Endothelial cell of umbilical vein (primary cell): ENCODE measurements at regions not wholly inside any gene's neighbourhood (a gene's known extent, or its start where the extent isn't known, plus 50 kb on each side); places are given as distances from the start of the nearest gene placed in this dataset.

Experiments used
- BruUV-seq: library from RNA; stranded (reverse); fragments of 400-500 nt; replicated peaks from 2 replicates; lab custom pipeline; 2021; lab: Mats Ljungman, UMichigan
- CTCF ChIA-PET: fragments of 300-600, 350-600 bp; sonication (Branson Sonifier 250); formaldehyde crosslinking; loops from one replicate; lab custom pipeline; 2021; ENCODE audit warnings: antibody characterized with exemption, inconsistent platforms; lab: Charles Lee
- POLR2A ChIA-PET: fragments of 300-600, 350-600 bp; sonication (Branson Sonifier 250); formaldehyde crosslinking; loops from one replicate; lab custom pipeline; 2021; ENCODE audit warnings: antibody characterized with exemption, inconsistent platforms; lab: Charles Lee
- DNase-seq: peaks from one replicate; pipeline ENCODE4 v3.0.0-alpha.2; 2011; ENCODE audit warnings: low read depth, low spot score
- FAIRE-seq: peaks from 2 replicates; lab custom pipeline; 2011; peaks lifted over from hg19 to GRCh38; lab: Jason Lieb, UNC
- H2AFZ ChIP-seq: 2 replicates; pipeline ENCODE4 v1.6.0; 2012; ENCODE audit warnings: low read depth, low read length, control low read depth, inconsistent platforms
- H3K27ac ChIP-seq: 2 replicates; pipeline ENCODE4 v1.5.1; 2011; ENCODE audit warnings: low read depth, mild to moderate bottlenecking, control low read depth, low read length, moderate library complexity; ENCODE audit not compliant: insufficient read depth
- H3K27me3 ChIP-seq, 2 experiments: 2 replicates each; pipeline versions ENCODE4 v1.6.0 to v1.6.1; 2011; ENCODE audit warnings: low read length in 2 of 2, mixed read lengths in 1 of 2; ENCODE audit not compliant: control insufficient read depth in 2 of 2, insufficient read depth in 2 of 2
- H3K36me3 ChIP-seq, 2 experiments: 2 replicates in 1 of 2; 3 replicates in 1 of 2; pipeline ENCODE4 v1.5.1; 2011; ENCODE audit warnings: low read length in 2 of 2, mild to moderate bottlenecking in 1 of 2, moderate library complexity in 1 of 2; ENCODE audit not compliant: control insufficient read depth in 2 of 2, insufficient read depth in 2 of 2; ENCODE audit errors: extremely low read depth in 1 of 2
- H3K4me1 ChIP-seq: 3 replicates; pipeline ENCODE4 v1.5.1; 2011; ENCODE audit warnings: mild to moderate bottlenecking, low read length; ENCODE audit not compliant: control insufficient read depth, insufficient read depth; ENCODE audit errors: extremely low read depth
- H3K4me2 ChIP-seq: 2 replicates; pipeline ENCODE4 v1.6.1; 2011; ENCODE audit warnings: low read length, control low read depth, mixed read lengths; ENCODE audit not compliant: insufficient read depth
- H3K4me3 ChIP-seq, 3 experiments: fragments of 200-600 bp in 1 of 3; sonication (generic), shearing (Covaris generic) in 1 of 3; replicated peaks in 1 of 3; 2 replicates each; pipeline ENCODE4 v1.5.1; 2011 to 2016; ENCODE audit warnings: control low read depth in 3 of 3, low read length in 3 of 3, mild to moderate bottlenecking in 2 of 3, inconsistent platforms in 1 of 3, low read depth in 1 of 3, moderate library complexity in 1 of 3; ENCODE audit not compliant: insufficient read depth in 1 of 3
- H3K79me2 ChIP-seq: 2 replicates; pipeline ENCODE4 v1.6.0; 2012; ENCODE audit warnings: low read length, inconsistent platforms; ENCODE audit not compliant: control insufficient read depth, insufficient read depth
- H3K9ac ChIP-seq: replicated peaks from 2 replicates; pipeline ENCODE3; 2011; ENCODE audit warnings: low read length, control low read depth; ENCODE audit not compliant: insufficient read depth; ENCODE audit errors: extremely low read depth
- H3K9me1 ChIP-seq: replicated peaks from 3 replicates; pipeline ENCODE4 v1.6.0; 2011; ENCODE audit warnings: mild to moderate bottlenecking, low read length; ENCODE audit not compliant: control insufficient read depth, insufficient read depth; ENCODE audit errors: extremely low read depth
- H3K9me3 ChIP-seq: replicated peaks from 2 replicates; pipeline ENCODE4 v1.5.1; 2012; ENCODE audit warnings: low read length, inconsistent platforms; ENCODE audit not compliant: control insufficient read depth, insufficient read depth
- H4K20me1 ChIP-seq: replicated peaks from 2 replicates; pipeline ENCODE3; 2011; ENCODE audit warnings: mild to moderate bottlenecking, low read length; ENCODE audit not compliant: control insufficient read depth, insufficient read depth; ENCODE audit errors: extremely low read depth
- CTCF ChIP-seq, 2 donors: IDR thresholded peaks; 1 replicate in 1 of 2; 2 replicates in 1 of 2; pipeline ENCODE4 v1.5.1; 2011; ENCODE audit warnings: low read length in 2 of 2, mild to moderate bottlenecking in 2 of 2, moderate library complexity in 2 of 2, control low read depth in 1 of 2, inconsistent platforms in 1 of 2, low read depth in 1 of 2; ENCODE audit not compliant: insufficient read depth in 1 of 2; ENCODE audit errors: extremely low read depth in 1 of 2
- EZH2 ChIP-seq: IDR thresholded peaks from 2 replicates; pipeline ENCODE4 v1.6.1; 2012; ENCODE audit warnings: borderline replicate concordance, low read depth, mild to moderate bottlenecking, moderate library complexity, low read length, inconsistent platforms; ENCODE audit not compliant: severe bottlenecking
- FOS ChIP-seq: IDR thresholded peaks from 2 replicates; pipeline ENCODE4 v1.6.1; 2011; ENCODE audit warnings: mild to moderate bottlenecking, low read length, moderate library complexity, borderline replicate concordance; ENCODE audit not compliant: insufficient read depth
- GATA2 ChIP-seq: IDR thresholded peaks from 2 replicates; pipeline ENCODE4 v1.7.0; 2011; ENCODE audit warnings: low read depth, mild to moderate bottlenecking, moderate library complexity, mixed read lengths, low read length; ENCODE audit not compliant: insufficient read length, insufficient read depth
- JUN ChIP-seq: IDR thresholded peaks from 2 replicates; pipeline ENCODE4 v1.6.1; 2011; ENCODE audit warnings: borderline replicate concordance, low read depth; ENCODE audit not compliant: insufficient read length, insufficient read depth
- MAX ChIP-seq: IDR thresholded peaks from 2 replicates; pipeline ENCODE4 v1.6.1; 2011; ENCODE audit not compliant: insufficient read depth, insufficient read length
- MYC ChIP-seq: IDR thresholded peaks from one replicate; pipeline ENCODE4 v1.6.1; 2011; ENCODE audit warnings: mild to moderate bottlenecking, low read depth, low read length
- POLR2A ChIP-seq: IDR thresholded peaks from 2 replicates; pipeline ENCODE4 v1.6.1; 2012; ENCODE audit warnings: low read depth, mild to moderate bottlenecking, control low read depth, low read length
- POLR2AphosphoS5 ChIP-seq: IDR thresholded peaks from 2 replicates; pipeline ENCODE4 v1.6.1; 2012; ENCODE audit warnings: low read depth, mild to moderate bottlenecking, control low read depth, low read length, moderate library complexity; ENCODE audit not compliant: insufficient read depth
- dilution Hi-C: fragments of 300-500 bp; cut with MboI; formaldehyde crosslinking; loops from one replicate; pipeline ENCODE4 v1.15.0; 2019; ENCODE audit warnings: low sequenced_read_pairs; ENCODE audit not compliant: extremely low pct_ligation_motif_present
- intact Hi-C: fragments of 100-400 bp; cut with micrococcal nuclease; formaldehyde crosslinking; loops from one replicate; pipeline ENCODE4 v1.10.0; 2022

GRCh38 chr1:57696043-57696442, 272.2 kb upstream of the DAB1 start:
- POLR2A ChIA-PET = no interaction called here
- dilution Hi-C loops = no loop called here
- no peaks in the 10 kb centered on the region for H3K4me1 ChIP-seq
- no peaks in the 10 kb centered on the region for H3K79me2 ChIP-seq
- H3K9ac ChIP-seq = no peak overlapping the region
- H3K9me3 ChIP-seq = no peaks in the 10 kb centered on the region
- H3K36me3 ChIP-seq = no peaks in the 10 kb centered on the region
- intact Hi-C loops = no loop called here
- H4K20me1 ChIP-seq = no peaks in the 10 kb centered on the region
- H3K9me1 ChIP-seq = no peaks in the 10 kb centered on the region
- no peak overlapping the region for H3K27ac ChIP-seq
- BruUV-seq = no TSS peak
- H3K4me2 ChIP-seq = no peak overlapping the region
- no peak for TF ChIP-seq CTCF (IDR thresholded peaks at IDR 0.05; ENCODE audit: extremely low read depth in 1 of 2, insufficient read depth in 1 of 2, low read depth in 1 of 2, low read length in 2 of 2)
- no peak for TF ChIP-seq MYC
- no peak for TF ChIP-seq MAX
- no peak for TF ChIP-seq POLR2AphosphoS5
- TF ChIP-seq POLR2A = no peak
- no peak overlapping the region for H3K4me3 ChIP-seq
- FAIRE-seq (no peak), DNase-seq (no peak)
- no peaks in the 10 kb centered on the region for H3K27me3 ChIP-seq
- H2AFZ ChIP-seq = no peak overlapping the region
- CTCF ChIA-PET = no interaction called here

- POLR2A ChIA-PET = no interaction called here
- H2AFZ ChIP-seq = no peak overlapping the region
- intact Hi-C loops (no loop called here), dilution Hi-C loops (no loop called here)
- H4K20me1 ChIP-seq = no peaks in the 10 kb centered on the region
- no peaks in the 10 kb centered on the region for H3K4me1 ChIP-seq
- H3K27me3 ChIP-seq = no peaks in the 10 kb centered on the region
- CTCF ChIA-PET = no interaction called here
- no peak overlapping the region for H3K4me2 ChIP-seq
- no peak overlapping the region for H3K4me3 ChIP-seq
- H3K36me3 ChIP-seq = no peaks in the 10 kb centered on the region
- no peak for TF ChIP-seq MYC
- TF ChIP-seq POLR2A = no peak
- TF ChIP-seq GATA2 = no peak
- TF ChIP-seq FOS = no peak
- TF ChIP-seq EZH2 = no peak
- no peak for TF ChIP-seq JUN
- TF ChIP-seq CTCF (IDR thresholded peaks at IDR 0.05; ENCODE audit: extremely low read depth in 1 of 2, insufficient read depth in 1 of 2, low read depth in 1 of 2, low read length in 2 of 2) = no peak
- TF ChIP-seq POLR2AphosphoS5 = no peak
- no peak for TF ChIP-seq MAX
- H3K9ac ChIP-seq = no peak overlapping the region
- no peaks in the 10 kb centered on the region for H3K9me3 ChIP-seq
- no TSS peak for BruUV-seq
- no peak overlapping the region for H3K27ac ChIP-seq
- FAIRE-seq (no peak), DNase-seq (no peak)
- H3K9me1 ChIP-seq = no peaks in the 10 kb centered on the region
- H3K79me2 ChIP-seq = no peaks in the 10 kb centered on the region
Measured at GRCh38 chr1:57686306-57686705, 262.4 kb upstream of the DAB1 start.
